ENCODE measurements at regions not wholly inside any gene's neighbourhood (a gene's known extent, or its start where the extent isn't known, plus 50 kb on each side); places are given as distances from the start of the nearest gene placed in this dataset.

- no peak for DNase-seq (ENCODE audit: low read depth)
- H3K4me3 ChIP-seq (ENCODE audit: low read depth, low read length): no peak overlapping the region
- TF ChIP-seq, protein P1, sequence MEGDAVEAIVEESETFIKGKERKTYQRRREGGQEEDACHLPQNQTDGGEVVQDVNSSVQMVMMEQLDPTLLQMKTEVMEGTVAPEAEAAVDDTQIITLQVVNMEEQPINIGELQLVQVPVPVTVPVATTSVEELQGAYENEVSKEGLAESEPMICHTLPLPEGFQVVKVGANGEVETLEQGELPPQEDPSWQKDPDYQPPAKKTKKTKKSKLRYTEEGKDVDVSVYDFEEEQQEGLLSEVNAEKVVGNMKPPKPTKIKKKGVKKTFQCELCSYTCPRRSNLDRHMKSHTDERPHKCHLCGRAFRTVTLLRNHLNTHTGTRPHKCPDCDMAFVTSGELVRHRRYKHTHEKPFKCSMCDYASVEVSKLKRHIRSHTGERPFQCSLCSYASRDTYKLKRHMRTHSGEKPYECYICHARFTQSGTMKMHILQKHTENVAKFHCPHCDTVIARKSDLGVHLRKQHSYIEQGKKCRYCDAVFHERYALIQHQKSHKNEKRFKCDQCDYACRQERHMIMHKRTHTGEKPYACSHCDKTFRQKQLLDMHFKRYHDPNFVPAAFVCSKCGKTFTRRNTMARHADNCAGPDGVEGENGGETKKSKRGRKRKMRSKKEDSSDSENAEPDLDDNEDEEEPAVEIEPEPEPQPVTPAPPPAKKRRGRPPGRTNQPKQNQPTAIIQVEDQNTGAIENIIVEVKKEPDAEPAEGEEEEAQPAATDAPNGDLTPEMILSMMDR (IDR thresholded peaks at IDR 0.05; ENCODE audit: insufficient read depth, low read depth, low read length, missing control alignments): no peak
Observed at GRCh38 chr13:66036024-66036614, 1194.0 kb downstream of the PCDH9 start.

GRCh38 chr13:66033924-66034323 is 1196.2 kb downstream of the PCDH9 start:
- TF ChIP-seq, protein P1 (IDR thresholded peaks at IDR 0.05; ENCODE audit: insufficient read depth, low read depth, low read length, missing control alignments): no peak
- no peak for DNase-seq (ENCODE audit: low read depth)
- H3K4me3 ChIP-seq (ENCODE audit: low read depth, low read length): no peak overlapping the region

DNA sequence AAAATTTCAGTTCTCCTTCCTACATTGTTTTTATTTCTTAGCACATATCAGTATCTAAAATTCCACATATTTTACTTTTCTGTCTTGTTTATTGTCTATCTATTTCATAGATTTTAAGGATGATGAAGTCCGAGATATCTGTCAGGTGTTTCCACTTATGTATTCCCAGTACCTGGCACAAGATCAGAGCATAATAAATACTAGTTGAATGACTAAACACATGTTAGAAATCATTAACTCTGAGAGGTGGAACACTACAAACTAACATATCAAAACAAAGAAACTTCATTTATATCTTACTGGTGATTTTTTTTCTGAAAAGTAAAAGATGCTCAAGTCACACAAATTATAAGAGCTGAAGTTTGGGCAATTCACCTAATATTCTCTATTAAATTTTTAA is 1208.3 kb downstream of the PCDH9 start:
- no peak overlapping the region for H3K4me3 ChIP-seq (ENCODE audit: low read depth, low read length)
- TF ChIP-seq, protein P1 (IDR thresholded peaks at IDR 0.05; ENCODE audit: insufficient read depth, low read depth, low read length, missing control alignments): no peak
- no peak for DNase-seq (ENCODE audit: low read depth)

DNA sequence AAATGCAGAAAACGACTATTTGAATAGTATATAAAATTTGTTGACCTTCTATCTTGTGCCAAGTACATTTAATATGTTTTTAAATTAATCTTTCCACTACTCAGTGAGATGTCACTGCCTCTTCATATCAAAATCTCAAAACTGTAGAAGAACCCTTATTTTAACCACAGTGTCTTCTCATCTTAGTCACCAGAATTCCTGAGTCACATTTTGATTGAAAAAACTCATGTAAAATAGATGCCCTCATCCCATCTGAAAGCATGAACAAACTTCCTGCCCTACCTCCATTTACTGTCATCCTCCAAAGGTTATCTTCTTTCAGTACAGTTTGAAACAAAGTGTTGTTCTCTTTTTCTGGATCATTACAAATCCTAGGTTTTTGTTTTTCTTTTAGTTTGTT is 1215.4 kb downstream of the PCDH9 start:
- no peak overlapping the region for H3K4me3 ChIP-seq (ENCODE audit: low read depth, low read length)
- TF ChIP-seq, protein P1 (IDR thresholded peaks at IDR 0.05; ENCODE audit: insufficient read depth, low read depth, low read length, missing control alignments): no peak
- no peak for DNase-seq (ENCODE audit: low read depth)

- TF ChIP-seq, protein P1 (IDR thresholded peaks at IDR 0.05; ENCODE audit: insufficient read depth, low read depth, low read length, missing control alignments): no peak
- DNase-seq (ENCODE audit: low read depth): no peak
- H3K4me3 ChIP-seq (ENCODE audit: low read depth, low read length): no peak overlapping the region
Observed at GRCh38 chr13:66009241-66009640, 1220.9 kb downstream of the PCDH9 start.

- no peak overlapping the region for H3K4me3 ChIP-seq (ENCODE audit: low read depth, low read length)
- DNase-seq (ENCODE audit: low read depth): no peak
- TF ChIP-seq, protein P1 (IDR thresholded peaks at IDR 0.05; ENCODE audit: insufficient read depth, low read depth, low read length, missing control alignments): no peak
Observed at GRCh38 chr13:66003558-66003957, 1226.6 kb downstream of the PCDH9 start.

- DNase-seq (ENCODE audit: low read depth): no peak
- TF ChIP-seq, protein P1 (IDR thresholded peaks at IDR 0.05; ENCODE audit: insufficient read depth, low read depth, low read length, missing control alignments): no peak
- no peak overlapping the region for H3K4me3 ChIP-seq (ENCODE audit: low read depth, low read length)
Observed at GRCh38 chr13:66001140-66001539, 1229.0 kb downstream of the PCDH9 start.
